Esophagus (tissue), 2 donors: ENCODE measurements at regions not wholly inside any gene's neighbourhood (a gene's known extent, or its start where the extent isn't known, plus 50 kb on each side); places are given as distances from the start of the nearest gene placed in this dataset.
"Not testable (repeated sequence)": the region's sequence is repeated elsewhere in the genome, so short reads cannot be mapped to it uniquely, and the experiment has no call there.

Source experiments
- H3K27ac ChIP-seq, 2 donors: one replicate each; pipeline ENCODE4 v1.5.1; 2013; ENCODE audit warnings: low read depth in 2 of 2, mild to moderate bottlenecking in 2 of 2, inconsistent platforms in 1 of 2, low read length in 1 of 2, moderate library complexity in 1 of 2
- H3K27me3 ChIP-seq, 2 donors: one replicate each; pipeline ENCODE4 v1.6.1; 2013; ENCODE audit warnings: low read length in 2 of 2, control low read depth in 1 of 2, mild to moderate bottlenecking in 1 of 2; ENCODE audit not compliant: insufficient read depth in 2 of 2, control insufficient read depth in 1 of 2
- H3K36me3 ChIP-seq, 2 donors: one replicate each; pipeline ENCODE4 v1.6.1; 2013; ENCODE audit warnings: low read length in 1 of 2; ENCODE audit not compliant: control insufficient read depth in 2 of 2, insufficient read depth in 2 of 2
- H3K4me1 ChIP-seq, 2 donors: one replicate each; pipeline ENCODE4 v1.6.1; 2013; ENCODE audit warnings: low read length in 1 of 2; ENCODE audit not compliant: control insufficient read depth in 2 of 2, insufficient read depth in 2 of 2
- H3K4me3 ChIP-seq, 2 donors: one replicate each; pipeline ENCODE4 v1.5.1; 2013; ENCODE audit warnings: low read length in 2 of 2, mild to moderate bottlenecking in 2 of 2, low read depth in 1 of 2, moderate library complexity in 1 of 2
- H3K9me3 ChIP-seq, 2 donors: one replicate each; pipeline ENCODE4 v1.6.1; 2013; ENCODE audit warnings: mild to moderate bottlenecking in 2 of 2, low read depth in 1 of 2, low read length in 1 of 2, moderate library complexity in 1 of 2; ENCODE audit not compliant: control insufficient read depth in 2 of 2, insufficient read depth in 1 of 2
- WGBS, 2 donors: extraction: QIAGEN DNeasy Blood & Tissue Kit; methylation state at CpG; one replicate each; pipeline ENCODE4 v1.1.7; 2013; 5-methylcytosine and 5-hydroxymethylcytosine counted together
- donor health status: healthy with polysubstance abuse.
- donor health status: Bipolar disorder and iron deficiency.

- Histone ChIP-seq H3K27me3 (no peaks in the 10 kb centered on the region), H3K36me3 (no peaks in the 10 kb centered on the region), H3K9me3 (no peaks in the 10 kb centered on the region), H3K4me3 (no peak overlapping the region), H3K27ac (no peak overlapping the region), H3K4me1 (no peaks in the 10 kb centered on the region)
- WGBS, 2 donors, result 84% methylated on average over 13 of the region's 13 CpGs
Observed at GRCh38 chr2:239553376-239554000, 152.7 kb upstream of the HDAC4 start.

DNA sequence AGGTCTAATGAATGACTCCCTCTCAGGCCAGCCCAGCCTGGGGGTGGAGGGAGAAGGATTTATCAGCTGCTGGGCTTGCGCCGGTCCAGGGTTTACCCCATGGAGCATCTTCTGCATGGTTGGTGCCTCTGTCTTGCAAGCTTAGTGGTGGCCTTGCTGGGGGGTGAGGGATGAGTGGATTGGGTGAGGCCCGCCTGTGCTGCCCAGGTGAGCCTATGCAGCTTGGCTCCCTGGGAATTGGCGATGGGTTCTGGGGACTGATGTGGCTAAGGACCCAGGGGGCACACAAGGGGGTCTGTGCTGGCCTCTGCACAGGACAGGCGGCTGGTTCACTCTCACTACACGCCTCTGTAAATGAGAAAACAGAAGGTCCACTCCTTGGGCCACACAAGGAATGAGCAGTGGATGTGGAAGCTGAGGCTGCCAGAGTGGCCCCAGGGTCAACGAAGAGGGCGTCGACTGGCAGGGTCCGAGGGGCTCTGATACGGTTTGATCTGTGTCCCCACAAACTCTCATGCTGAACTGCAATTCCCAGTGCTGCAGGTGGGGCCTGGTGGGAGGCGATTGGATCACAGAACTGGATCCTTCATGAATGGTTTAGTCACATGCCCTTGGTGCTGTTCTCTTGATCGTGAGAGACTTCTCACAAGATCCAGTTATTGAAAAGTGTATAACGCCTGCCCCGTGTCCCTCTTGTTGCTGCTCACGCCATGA lies 151.6 kb upstream of the HDAC4 start:
- H3K36me3 ChIP-seq, result no peaks in the 10 kb centered on the region
- no peak overlapping the region for H3K4me3 ChIP-seq
- H3K27ac ChIP-seq, result no peak overlapping the region
- H3K27me3 ChIP-seq, result no peaks in the 10 kb centered on the region
- H3K9me3 ChIP-seq, result no peaks in the 10 kb centered on the region
- no peaks in the 10 kb centered on the region for H3K4me1 ChIP-seq
- WGBS, 2 donors, result 85 to 88% methylated on average over 16 of the region's 16 CpGs

- WGBS, 2 donors, result 85 to 92% methylated on average over 6 of the region's 6 CpGs
- no peak overlapping the region for H3K27ac ChIP-seq
- H3K27me3 ChIP-seq, result no peaks in the 10 kb centered on the region
- no peaks in the 10 kb centered on the region for H3K9me3 ChIP-seq
- H3K4me1 ChIP-seq, result no peaks in the 10 kb centered on the region
- no peaks in the 10 kb centered on the region for H3K36me3 ChIP-seq
- no peak overlapping the region for H3K4me3 ChIP-seq
Observed at GRCh38 chr2:239551206-239551605, 150.4 kb upstream of the HDAC4 start.

DNA sequence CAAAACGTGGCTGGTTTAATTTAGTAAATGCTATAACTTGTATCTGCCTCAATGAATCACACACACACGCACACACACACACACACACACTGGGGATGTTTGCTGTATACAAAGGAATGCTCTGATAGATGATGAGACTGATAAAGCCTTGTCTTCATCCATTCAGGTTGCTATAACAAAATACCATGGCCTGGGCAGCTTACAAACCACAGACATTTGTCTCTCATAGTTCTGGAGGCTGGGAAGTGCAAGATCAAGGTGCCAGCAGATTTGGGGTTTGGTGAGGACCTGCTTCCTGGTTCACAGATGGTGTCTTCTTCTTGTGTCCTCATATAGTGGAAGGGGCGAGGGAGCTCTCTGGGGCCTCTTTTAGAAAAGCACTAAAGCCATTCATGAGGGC lies 149.5 kb upstream of the HDAC4 start:
- H3K4me3 ChIP-seq, result no peak overlapping the region
- 51 to 55% methylated on average over 3 of the region's 3 CpGs for WGBS, 2 donors

DNA sequence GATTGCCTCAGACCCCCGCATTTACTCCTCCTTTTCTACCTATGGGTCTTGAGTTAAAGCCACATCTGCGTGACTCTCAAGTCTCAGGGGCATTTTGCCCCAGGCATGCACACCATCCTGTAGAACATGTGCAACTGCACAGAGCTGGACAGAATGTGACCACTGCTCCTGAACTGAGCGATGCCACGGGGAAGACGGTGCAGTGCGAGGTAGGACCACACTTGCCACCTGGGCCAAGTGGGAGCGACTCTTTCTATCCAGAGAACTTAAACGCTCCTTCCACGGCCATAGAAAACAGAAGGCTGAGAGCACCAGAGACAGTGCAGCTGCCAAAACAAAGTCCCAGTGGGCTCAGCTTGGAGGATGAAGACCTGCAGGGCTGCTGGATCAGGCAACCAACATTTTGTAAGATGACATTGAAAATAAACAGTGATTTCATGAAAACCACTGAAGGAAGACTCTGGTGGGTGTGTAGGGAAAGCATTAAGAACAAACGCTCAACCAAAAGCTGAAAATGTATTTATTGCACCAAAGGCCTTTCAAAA lies 149.0 kb upstream of the HDAC4 start:
- WGBS, 2 donors, result 85 to 86% methylated on average over 10 of the region's 10 CpGs
- H3K27ac ChIP-seq, result no peak overlapping the region
- H3K9me3 ChIP-seq, result no peaks in the 10 kb centered on the region
- peaks cover 0 to 2% of the 10 kb centered on the region in 2 donors for H3K4me1 ChIP-seq
- no peaks in the 10 kb centered on the region for H3K27me3 ChIP-seq
- no peaks in the 10 kb centered on the region for H3K36me3 ChIP-seq
- H3K4me3 ChIP-seq, result no peak overlapping the region

More for the DNA sequence above, 149.5 kb upstream of the HDAC4 start:
- H3K4me1 ChIP-seq, result peaks cover 0 to 2% of the 10 kb centered on the region in 2 donors
- H3K36me3 ChIP-seq, result no peaks in the 10 kb centered on the region
- no peak overlapping the region for H3K27ac ChIP-seq
- H3K27me3 ChIP-seq, result no peaks in the 10 kb centered on the region
- no peaks in the 10 kb centered on the region for H3K9me3 ChIP-seq

- no peaks in the 10 kb centered on the region for H3K27me3 ChIP-seq
- H3K9me3 ChIP-seq, result no peaks in the 10 kb centered on the region
- no peak overlapping the region for H3K4me3 ChIP-seq
- WGBS, 2 donors, result 80 to 85% methylated on average over 16 of the region's 16 CpGs
- no peak overlapping the region for H3K27ac ChIP-seq
- H3K4me1 ChIP-seq, result peaks cover 0 to 6% of the 10 kb centered on the region in 2 donors
- H3K36me3 ChIP-seq, result no peaks in the 10 kb centered on the region
Observed at GRCh38 chr2:239548965-239549595, 148.3 kb upstream of the HDAC4 start.

DNA sequence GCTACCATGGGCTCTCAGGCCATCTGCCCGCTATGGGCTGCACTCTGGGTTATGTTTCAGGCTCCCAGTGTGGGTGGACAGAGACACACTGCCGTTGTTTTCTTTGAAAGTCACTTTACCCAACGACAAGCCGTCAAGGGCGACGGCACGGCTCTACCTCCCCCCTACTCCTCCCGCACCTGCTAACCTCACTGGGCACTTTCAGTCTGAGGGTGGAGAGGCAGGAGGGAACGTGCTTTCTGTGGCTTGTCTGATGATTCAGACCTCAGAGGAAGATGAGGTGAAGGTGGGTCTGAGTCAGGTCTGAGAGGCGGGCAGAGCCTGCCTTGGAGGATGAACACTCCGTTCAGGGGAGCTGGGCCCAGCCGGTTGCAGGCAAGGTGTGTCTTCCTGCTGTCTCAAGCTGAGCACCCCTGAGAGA lies 147.6 kb upstream of the HDAC4 start:
- Histone ChIP-seq H3K36me3 (no peaks in the 10 kb centered on the region), H3K27me3 (no peaks in the 10 kb centered on the region), H3K4me1 (peaks cover 0 to 9% of the 10 kb centered on the region in 2 donors), H3K9me3 (no peaks in the 10 kb centered on the region), H3K4me3 (no peak overlapping the region), H3K27ac (no peak overlapping the region)
- WGBS, 2 donors, result 57 to 66% methylated on average over 12 of the region's 12 CpGs

GRCh38 chr2:239547140-239547539 lies 146.3 kb upstream of the HDAC4 start:
- not testable (repeated sequence) for H3K36me3 ChIP-seq, H3K9me3 ChIP-seq, H3K4me3 ChIP-seq, H3K4me1 ChIP-seq, H3K27me3 ChIP-seq, H3K27ac ChIP-seq
- 94 to 96% methylated on average over 3 of the region's 3 CpGs for WGBS, 2 donors

DNA sequence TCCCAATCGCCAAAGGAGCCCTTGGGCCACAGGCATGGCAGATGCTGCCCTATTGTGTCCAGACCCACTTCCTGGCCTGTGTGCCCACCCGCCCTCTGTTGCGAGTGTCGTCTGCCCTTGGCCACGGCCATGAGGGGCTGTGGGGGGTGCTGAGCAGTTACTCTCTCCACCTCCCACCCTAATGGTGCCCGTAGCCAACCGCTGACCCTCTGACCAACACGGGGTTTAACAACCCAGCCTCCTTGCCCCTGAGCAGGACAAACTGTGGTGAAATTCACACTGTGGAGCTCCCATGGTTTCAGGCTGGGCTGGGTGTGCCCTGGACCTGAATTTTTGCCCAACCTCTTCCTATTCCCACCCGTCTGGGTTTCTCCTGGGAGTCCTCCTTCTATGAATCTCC lies 145.7 kb upstream of the HDAC4 start:
- Histone ChIP-seq H3K4me1 (peaks cover 0 to 9% of the 10 kb centered on the region in 2 donors), H3K27ac (no peak overlapping the region), H3K27me3 (no peaks in the 10 kb centered on the region), H3K9me3 (no peaks in the 10 kb centered on the region), H3K36me3 (no peaks in the 10 kb centered on the region), H3K4me3 (no peak overlapping the region)
- WGBS, 2 donors, result 86 to 90% methylated on average over 9 of the region's 9 CpGs
